Loucy (cell line): ENCODE measurements at regions not wholly inside any gene's neighbourhood (a gene's known extent, or its start where the extent isn't known, plus 50 kb on each side); places are given as distances from the start of the nearest gene placed in this dataset.

Experiments used
- H2AFZ ChIP-seq: fragments of 200-600 bp; sonication (generic); 2 replicates; pipeline ENCODE4 v1.6.0; 2016; ENCODE audit warnings: antibody characterized with exemption, mild to moderate bottlenecking, low read length, moderate library complexity
- H3F3A ChIP-seq: fragments of 200-600 bp; 2 replicates; pipeline ENCODE4 v1.6.0; 2016; ENCODE audit warnings: antibody characterized with exemption, low read depth, mild to moderate bottlenecking
- H3K27me3 ChIP-seq: fragments of 200-600 bp; sonication (generic); 2 replicates; pipeline ENCODE4 v1.6.1; 2014; ENCODE audit warnings: low read length, mild to moderate bottlenecking; ENCODE audit not compliant: insufficient read depth, poor library complexity, severe bottlenecking
- H3K36me3 ChIP-seq: fragments of 200-600 bp; sonication (generic); 2 replicates; pipeline ENCODE4 v1.6.1; 2016; ENCODE audit warnings: low read length; ENCODE audit not compliant: insufficient read depth
- H3K4me1 ChIP-seq: fragments of 200-600 bp; sonication (generic); 2 replicates; pipeline ENCODE4 v1.5.1; 2014; ENCODE audit warnings: low read length, mild to moderate bottlenecking; ENCODE audit not compliant: insufficient read depth, poor library complexity, severe bottlenecking
- H3K4me2 ChIP-seq: fragments of 200-600 bp; sonication (generic); 2 replicates; pipeline ENCODE4 v1.6.0; 2014; ENCODE audit warnings: antibody characterized with exemption, low read length, low read depth, mild to moderate bottlenecking; ENCODE audit not compliant: poor library complexity, severe bottlenecking
- H3K4me3 ChIP-seq: fragments of 200-600 bp; sonication (generic); 2 replicates; pipeline ENCODE4 v1.5.1; 2014; ENCODE audit warnings: low read length, mild to moderate bottlenecking, mixed read lengths; ENCODE audit not compliant: poor library complexity, severe bottlenecking
- H3K79me2 ChIP-seq: fragments of 200-600 bp; sonication (generic); 2 replicates; pipeline ENCODE4 v1.6.1; 2014; ENCODE audit warnings: low read length; ENCODE audit not compliant: insufficient read depth
- H3K9ac ChIP-seq: fragments of 200-600 bp; sonication (generic); 2 replicates; pipeline ENCODE4 v1.6.0; 2014; ENCODE audit warnings: mild to moderate bottlenecking, low read depth, low read length, moderate library complexity; ENCODE audit not compliant: poor library complexity, severe bottlenecking
- H3K9me2 ChIP-seq: fragments of 200-600 bp; sonication (generic); replicated peaks from 2 replicates; pipeline ENCODE4 v1.6.1; 2016; ENCODE audit warnings: low read depth, low read length, mixed read lengths
- H3K9me3 ChIP-seq: fragments of 200-600 bp; sonication (generic); 2 replicates; pipeline ENCODE4 v1.6.1; 2014; ENCODE audit warnings: mild to moderate bottlenecking, antibody characterized with exemption, low read length, low read depth; ENCODE audit not compliant: insufficient read depth
- H4K20me1 ChIP-seq: fragments of 200-600 bp; sonication (generic); 2 replicates; pipeline ENCODE4 v1.6.0; 2014; ENCODE audit warnings: antibody characterized with exemption, low read length, mild to moderate bottlenecking; ENCODE audit not compliant: insufficient read depth, poor library complexity, severe bottlenecking
- CTCF ChIP-seq: fragments of 200-600 bp; sonication (generic); conservative IDR thresholded peaks from 2 replicates; pipeline ENCODE4 v1.5.1; 2014; ENCODE audit warnings: mild to moderate bottlenecking, antibody characterized with exemption, low read length
- EZH2phosphoT487 ChIP-seq: fragments of 200-600 bp; IDR thresholded peaks from 2 replicates; pipeline ENCODE4 v1.6.1; 2018; ENCODE audit warnings: antibody characterized with exemption, mild to moderate bottlenecking, moderate library complexity, borderline replicate concordance

GRCh38 chr1:213387380-213388015 lies 336.5 kb downstream of the RPS6KC1 start:
- Histone ChIP-seq H3K36me3 (no peaks in the 10 kb centered on the region), H3K9ac (no peak overlapping the region), H3K9me3 (no peaks in the 10 kb centered on the region), H4K20me1 (no peaks in the 10 kb centered on the region), H3K27me3 (no peaks in the 10 kb centered on the region), H3K9me2 (no peaks in the 10 kb centered on the region), H3F3A (no peaks in the 10 kb centered on the region), H3K4me3 (no peak overlapping the region), H3K4me2 (no peak overlapping the region), H3K4me1 (no peaks in the 10 kb centered on the region), H2AFZ (no peak overlapping the region), H3K79me2 (no peaks in the 10 kb centered on the region)
- TF ChIP-seq EZH2phosphoT487 (no peak), CTCF (no peak)

GRCh38 chr1:213388199-213388598 lies 337.2 kb downstream of the RPS6KC1 start:
- Histone ChIP-seq H3K9me3 (no peaks in the 10 kb centered on the region), H3K4me1 (no peaks in the 10 kb centered on the region), H3K27me3 (no peaks in the 10 kb centered on the region), H2AFZ (no peak overlapping the region), H3K79me2 (no peaks in the 10 kb centered on the region), H3K4me3 (no peak overlapping the region), H3K9ac (no peak overlapping the region), H4K20me1 (no peaks in the 10 kb centered on the region), H3F3A (no peaks in the 10 kb centered on the region), H3K36me3 (no peaks in the 10 kb centered on the region), H3K9me2 (no peaks in the 10 kb centered on the region), H3K4me2 (no peak overlapping the region)
- TF ChIP-seq CTCF: no peak
- TF ChIP-seq EZH2phosphoT487: no peak

GRCh38 chr1:213389061-213389581 lies 338.1 kb downstream of the RPS6KC1 start:
- Histone ChIP-seq H3K27me3 (no peaks in the 10 kb centered on the region), H3F3A (no peaks in the 10 kb centered on the region), H4K20me1 (no peaks in the 10 kb centered on the region), H3K9me3 (no peaks in the 10 kb centered on the region), H3K36me3 (no peaks in the 10 kb centered on the region), H2AFZ (no peak overlapping the region), H3K4me3 (no peak overlapping the region), H3K9me2 (no peaks in the 10 kb centered on the region), H3K79me2 (no peaks in the 10 kb centered on the region), H3K4me2 (no peak overlapping the region), H3K4me1 (no peaks in the 10 kb centered on the region), H3K9ac (no peak overlapping the region)
- TF ChIP-seq CTCF (no peak), EZH2phosphoT487 (no peak)
